Skeletal muscle cell (primary cell): ENCODE measurements at regions not wholly inside any gene's neighbourhood (a gene's known extent, or its start where the extent isn't known, plus 50 kb on each side); places are given as distances from the start of the nearest gene placed in this dataset.
"Not testable (repeated sequence)": the region's sequence is repeated elsewhere in the genome, so short reads cannot be mapped to it uniquely, and the experiment has no call there.

Experiments used
- DNase-seq: peaks from one replicate; pipeline ENCODE4 v3.0.0-alpha.2; 2010; ENCODE audit warnings: low read depth
- H3K4me3 ChIP-seq: 2 replicates; pipeline ENCODE4 v1.5.1; 2011; ENCODE audit warnings: low read depth, mild to moderate bottlenecking, control low read depth, low read length, moderate library complexity

GRCh38 chrX:133483771-133484170, 68.5 kb upstream of the GPC4 start:
- not testable (repeated sequence) for H3K4me3 ChIP-seq, DNase-seq

- peak; percentile 40 for DNase-seq
Measured at GRCh38 chrX:133482056-133482952, 67.0 kb upstream of the GPC4 start.

DNA sequence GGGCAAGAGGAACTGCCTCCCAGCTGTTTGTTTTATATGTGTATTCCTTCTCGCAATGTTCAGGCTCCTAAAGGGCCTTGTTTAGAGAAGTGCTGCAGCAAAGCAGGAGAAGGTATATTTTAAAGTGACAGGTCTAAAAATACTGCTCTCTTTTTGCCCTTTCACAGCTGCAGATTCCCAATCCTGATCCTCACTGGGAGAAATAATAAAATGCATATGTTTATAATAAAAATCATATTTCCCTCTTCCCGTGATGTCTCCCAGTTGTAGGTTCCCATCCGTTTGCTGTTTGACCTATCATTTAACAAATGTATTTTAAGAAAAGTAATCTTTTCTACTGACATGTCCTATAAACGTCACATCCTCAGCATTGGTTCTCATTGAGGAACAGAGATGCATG, 62.7 kb upstream of the GPC4 start:
- H3K4me3 ChIP-seq: no peak overlapping the region
- DNase-seq: no peak

More at GRCh38 chrX:133482056-133482952, 67.0 kb upstream of the GPC4 start:
- no peak overlapping the region for H3K4me3 ChIP-seq

- no peak overlapping the region for H3K4me3 ChIP-seq
- no peak for DNase-seq
Measured at GRCh38 chrX:133475953-133476352, 60.7 kb upstream of the GPC4 start.

GRCh38 chrX:133475521-133475920, 60.2 kb upstream of the GPC4 start:
- no peak for DNase-seq
- H3K4me3 ChIP-seq: no peak overlapping the region

GRCh38 chrX:133474574-133474973, 59.3 kb upstream of the GPC4 start:
- DNase-seq: no peak
- no peak overlapping the region for H3K4me3 ChIP-seq

- H3K4me3 ChIP-seq: no peak overlapping the region
- no peak for DNase-seq
Measured at GRCh38 chrX:133473451-133473850, 58.2 kb upstream of the GPC4 start.

DNA sequence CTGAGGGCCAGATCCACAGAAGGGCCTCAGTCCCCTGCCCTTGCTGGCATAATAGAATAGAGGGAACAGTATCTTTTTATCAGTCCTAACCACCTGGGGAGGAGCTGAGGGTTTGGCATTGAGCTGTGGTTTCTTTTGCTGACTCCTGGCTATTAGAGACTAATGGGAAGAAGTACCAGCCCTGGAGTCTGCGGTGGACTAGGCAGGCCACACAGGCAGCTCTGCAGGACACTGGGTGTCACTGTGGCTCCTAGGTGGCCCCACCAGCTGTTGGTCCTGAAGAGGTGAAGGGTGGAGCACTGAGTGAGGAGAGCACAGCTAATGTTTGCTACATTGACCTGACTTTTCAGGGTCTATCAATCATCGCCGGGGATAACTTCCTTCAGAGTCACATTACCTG, 52.8 kb upstream of the GPC4 start:
- DNase-seq: no peak

DNA sequence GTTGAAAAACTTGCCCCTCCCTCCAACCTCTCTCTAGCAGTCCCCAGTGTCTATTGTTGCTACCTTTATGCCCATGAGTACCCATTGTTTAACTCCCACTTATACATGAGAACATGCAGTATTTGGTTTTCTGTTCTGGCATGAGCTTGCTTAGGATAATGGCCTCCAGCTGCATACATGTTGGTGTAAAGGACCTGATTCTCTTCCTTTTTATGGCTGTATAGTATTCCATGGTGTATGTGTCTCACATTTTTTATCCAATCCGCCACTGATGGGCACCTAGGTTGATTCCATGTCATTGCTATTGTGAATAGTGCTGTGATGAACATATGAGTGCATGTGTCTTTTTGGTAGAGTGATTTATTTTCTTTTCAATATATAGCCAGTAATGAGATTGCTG, 50.0 kb upstream of the GPC4 start:
- DNase-seq: no peak
- no peak overlapping the region for H3K4me3 ChIP-seq

More for the DNA sequence above, 52.8 kb upstream of the GPC4 start:
- H3K4me3 ChIP-seq: no peak overlapping the region
